ENCODE measurements at regions not wholly inside any gene's neighbourhood (a gene's known extent, or its start where the extent isn't known, plus 50 kb on each side); places are given as distances from the start of the nearest gene placed in this dataset.
A peak's percentile ranks its signal among the peaks of the same experiment; 100 is the strongest.
"Not testable (repeated sequence)": the region's sequence is repeated elsewhere in the genome, so short reads cannot be mapped to it uniquely, and the experiment has no call there.

DNA sequence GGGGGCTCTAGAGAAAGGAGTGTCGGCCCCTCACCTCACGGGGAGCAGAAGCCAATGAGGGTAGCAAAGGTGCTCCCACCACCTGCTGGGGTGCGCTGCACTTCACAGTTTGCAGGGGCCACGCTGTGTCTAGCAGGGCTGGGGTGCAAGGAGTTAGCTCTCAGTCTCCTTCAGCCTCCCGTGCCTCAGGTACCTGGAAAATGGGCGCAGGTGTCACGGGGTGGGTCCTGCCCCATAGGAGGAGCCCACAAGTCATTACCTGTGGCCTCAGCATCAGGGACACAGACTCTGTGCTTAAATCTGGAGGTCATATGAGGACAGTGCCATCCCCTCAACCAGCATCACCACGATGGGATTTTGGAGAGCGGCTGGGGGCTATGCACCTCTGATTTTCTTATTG is 326.7 kb downstream of the ADGRD1 start:
- Mint-ChIP-seq H3K36me3 (ENCODE audit: low read depth, unreplicated experiment) (peaks cover 9% of the 10 kb centered on the region), H3K27ac (ENCODE audit: unreplicated experiment) (no peak overlapping the region), H3K4me3 (ENCODE audit: unreplicated experiment) (no peak overlapping the region), H3K9me3 (ENCODE audit: unreplicated experiment) (no peaks in the 10 kb centered on the region), H3K27me3 (ENCODE audit: unreplicated experiment) (peaks cover 7% of the 10 kb centered on the region), H3K4me1 (ENCODE audit: unreplicated experiment) (peaks cover 4% of the 10 kb centered on the region)
- no peak for DNase-seq (ENCODE audit: low spot score)
- TF ChIP-seq, protein P1, sequence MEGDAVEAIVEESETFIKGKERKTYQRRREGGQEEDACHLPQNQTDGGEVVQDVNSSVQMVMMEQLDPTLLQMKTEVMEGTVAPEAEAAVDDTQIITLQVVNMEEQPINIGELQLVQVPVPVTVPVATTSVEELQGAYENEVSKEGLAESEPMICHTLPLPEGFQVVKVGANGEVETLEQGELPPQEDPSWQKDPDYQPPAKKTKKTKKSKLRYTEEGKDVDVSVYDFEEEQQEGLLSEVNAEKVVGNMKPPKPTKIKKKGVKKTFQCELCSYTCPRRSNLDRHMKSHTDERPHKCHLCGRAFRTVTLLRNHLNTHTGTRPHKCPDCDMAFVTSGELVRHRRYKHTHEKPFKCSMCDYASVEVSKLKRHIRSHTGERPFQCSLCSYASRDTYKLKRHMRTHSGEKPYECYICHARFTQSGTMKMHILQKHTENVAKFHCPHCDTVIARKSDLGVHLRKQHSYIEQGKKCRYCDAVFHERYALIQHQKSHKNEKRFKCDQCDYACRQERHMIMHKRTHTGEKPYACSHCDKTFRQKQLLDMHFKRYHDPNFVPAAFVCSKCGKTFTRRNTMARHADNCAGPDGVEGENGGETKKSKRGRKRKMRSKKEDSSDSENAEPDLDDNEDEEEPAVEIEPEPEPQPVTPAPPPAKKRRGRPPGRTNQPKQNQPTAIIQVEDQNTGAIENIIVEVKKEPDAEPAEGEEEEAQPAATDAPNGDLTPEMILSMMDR (IDR thresholded peaks at IDR 0.05; ENCODE audit: unreplicated experiment) = no peak

DNA sequence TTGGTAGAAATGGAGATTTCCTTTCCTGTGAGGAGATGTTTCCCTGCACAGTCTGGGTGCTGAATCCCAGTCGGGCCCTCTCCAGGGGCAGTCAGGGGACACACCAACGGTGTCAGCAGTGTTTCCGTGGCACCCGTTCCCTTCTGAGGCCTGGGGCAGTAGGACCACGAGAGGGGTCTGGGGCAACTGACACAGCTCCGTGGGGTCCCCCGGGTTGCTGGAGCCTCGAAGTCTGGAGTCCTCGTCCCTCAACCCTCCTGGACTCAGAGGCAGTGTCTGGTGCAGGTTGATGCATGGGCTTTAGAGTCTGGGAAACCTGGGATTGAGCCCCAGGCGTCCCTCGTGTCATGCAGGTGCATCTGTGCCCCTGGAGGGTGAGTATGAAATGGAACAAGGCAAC is 327.3 kb downstream of the ADGRD1 start:
- H3K36me3 Mint-ChIP-seq (ENCODE audit: low read depth, unreplicated experiment) = peaks cover 9% of the 10 kb centered on the region
- H3K27ac Mint-ChIP-seq (ENCODE audit: unreplicated experiment) = no peak overlapping the region
- no peaks in the 10 kb centered on the region for H3K9me3 Mint-ChIP-seq (ENCODE audit: unreplicated experiment)
- H3K4me1 Mint-ChIP-seq (ENCODE audit: unreplicated experiment) = peaks cover 3% of the 10 kb centered on the region
- TF ChIP-seq, protein P1 (IDR thresholded peaks at IDR 0.05; ENCODE audit: unreplicated experiment) = no peak
- no peak for DNase-seq (ENCODE audit: low spot score)
- no peak overlapping the region for H3K4me3 Mint-ChIP-seq (ENCODE audit: unreplicated experiment)
- peaks cover 8% of the 10 kb centered on the region for H3K27me3 Mint-ChIP-seq (ENCODE audit: unreplicated experiment)

DNA sequence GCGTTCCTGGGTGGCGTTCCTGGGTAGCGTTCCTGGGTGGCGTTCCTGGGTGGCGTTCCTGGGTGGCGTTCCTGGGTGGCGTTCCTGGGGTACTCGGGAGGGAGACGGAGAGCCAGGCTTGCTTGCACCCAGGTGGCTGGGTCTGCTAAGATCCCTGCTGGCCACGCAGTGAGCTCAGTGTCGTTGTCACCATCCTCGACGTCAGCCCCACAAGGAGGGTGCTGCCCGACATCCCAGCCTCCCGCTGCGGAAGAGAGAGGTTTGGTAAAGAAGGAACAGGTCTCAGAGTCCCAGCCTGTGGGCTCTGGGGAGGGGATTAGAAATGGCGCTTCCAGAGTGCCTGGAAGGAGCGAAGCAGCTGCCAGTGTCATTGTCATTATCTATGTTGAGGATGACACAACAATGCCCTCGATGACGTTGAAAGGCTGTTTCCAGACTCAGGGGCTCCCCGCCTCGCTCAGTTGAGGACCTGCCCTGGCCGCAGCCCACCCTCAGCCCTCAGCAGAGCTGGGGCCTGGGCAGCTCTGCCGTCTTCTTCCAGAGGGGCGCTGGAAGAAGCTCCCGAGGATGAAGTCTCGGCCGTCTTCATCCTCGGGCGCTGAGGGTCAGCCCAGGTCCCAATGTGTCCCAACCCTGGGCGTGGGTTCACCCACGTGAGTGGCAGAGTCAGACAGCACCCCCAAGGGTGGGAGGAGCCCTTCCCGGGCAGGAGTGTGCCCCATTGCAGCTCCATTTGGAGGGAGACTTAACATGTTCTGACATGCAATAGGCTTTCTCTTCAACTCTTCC is 328.8 kb downstream of the ADGRD1 start:
- Mint-ChIP-seq H3K36me3 (ENCODE audit: low read depth, unreplicated experiment) (peaks cover 9% of the 10 kb centered on the region), H3K27ac (ENCODE audit: unreplicated experiment) (no peak overlapping the region), H3K9me3 (ENCODE audit: unreplicated experiment) (no peaks in the 10 kb centered on the region), H3K4me3 (ENCODE audit: unreplicated experiment) (no peak overlapping the region), H3K4me1 (ENCODE audit: unreplicated experiment) (no peaks in the 10 kb centered on the region), H3K27me3 (ENCODE audit: unreplicated experiment) (peaks cover 10% of the 10 kb centered on the region)
- TF ChIP-seq, protein P1 (IDR thresholded peaks at IDR 0.05; ENCODE audit: unreplicated experiment) = no peak
- no peak for DNase-seq (ENCODE audit: low spot score)

DNA sequence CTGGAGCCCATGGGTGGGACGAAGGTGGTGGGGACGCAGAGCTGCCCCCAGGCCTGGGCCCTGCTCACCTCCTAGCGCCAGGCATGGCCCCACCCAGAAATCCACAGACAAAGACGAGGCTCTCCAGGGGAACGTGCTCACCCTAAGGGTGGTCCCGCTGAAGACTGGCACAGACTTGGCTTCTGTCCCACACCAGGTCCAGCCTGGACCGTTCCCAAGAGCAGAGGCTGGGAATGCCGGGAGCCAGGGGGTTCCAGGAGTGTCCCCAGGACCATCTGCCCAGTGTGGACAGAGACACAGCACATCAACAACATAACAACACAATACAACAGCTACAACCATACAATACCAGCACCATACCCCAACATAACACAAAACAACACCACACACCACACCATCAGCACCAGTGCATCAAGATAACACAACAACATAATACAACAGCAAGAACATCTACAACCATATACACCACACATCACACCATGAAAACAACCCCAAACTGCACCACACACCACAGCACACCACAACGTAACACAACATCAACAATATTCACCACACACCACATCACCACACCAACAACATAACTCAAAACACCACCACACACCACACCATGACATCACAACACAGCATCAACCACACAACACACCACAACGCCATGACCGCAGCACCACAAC is 329.6 kb downstream of the ADGRD1 start:
- Mint-ChIP-seq H3K27ac (ENCODE audit: unreplicated experiment) (peak overlapping the region; percentile 3), H3K36me3 (ENCODE audit: low read depth, unreplicated experiment) (peaks cover 9% of the 10 kb centered on the region)

DNA sequence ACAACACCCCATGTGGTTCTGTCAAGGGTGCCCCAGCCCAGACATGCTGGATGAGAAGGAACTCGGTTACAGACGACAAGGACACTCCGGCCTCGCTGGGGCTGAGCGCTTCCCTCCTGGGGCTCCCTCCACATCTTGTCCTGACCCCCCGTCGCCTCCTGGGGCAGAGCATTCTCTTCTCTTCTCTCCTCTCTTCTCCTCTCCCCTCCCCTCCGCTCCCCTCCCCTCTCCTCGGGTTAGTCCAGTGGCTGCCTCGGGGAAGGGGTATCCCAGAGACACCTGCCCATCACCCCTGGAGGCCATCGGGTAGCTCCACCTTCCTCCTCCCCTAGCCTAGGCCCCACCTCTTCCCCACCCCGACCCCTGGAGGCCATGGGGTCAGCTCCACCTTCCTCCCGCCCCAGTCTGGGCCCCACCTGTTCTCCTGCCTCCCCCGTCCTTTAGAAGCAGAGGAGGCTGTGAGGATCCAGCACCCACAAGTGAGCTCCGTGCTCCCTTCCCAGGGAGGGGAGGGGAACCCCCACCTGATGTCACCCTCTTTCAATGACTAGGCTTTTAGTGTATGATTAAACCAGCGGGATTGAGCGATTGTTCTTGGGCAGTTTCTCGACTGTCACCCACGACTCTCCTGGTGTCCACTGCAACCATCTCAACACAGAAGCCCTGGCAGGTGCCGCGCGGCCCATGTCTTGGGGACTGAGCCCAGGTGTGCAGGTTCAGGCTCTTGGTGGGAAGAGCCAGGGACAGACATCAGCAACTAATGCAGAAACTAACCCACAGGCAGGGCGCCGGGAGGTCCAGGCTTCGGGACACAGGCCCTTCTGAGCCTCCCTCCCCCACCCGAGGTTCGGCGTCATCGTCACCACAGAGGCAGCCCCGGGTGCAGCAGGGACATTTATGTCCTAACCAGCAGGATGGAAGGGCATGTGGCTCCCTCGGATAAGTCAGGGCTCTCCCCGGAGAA is 330.4 kb downstream of the ADGRD1 start:
- not testable (repeated sequence) for H3K27ac Mint-ChIP-seq (ENCODE audit: unreplicated experiment); H3K36me3 Mint-ChIP-seq (ENCODE audit: low read depth, unreplicated experiment); H3K9me3 Mint-ChIP-seq (ENCODE audit: unreplicated experiment); H3K4me3 Mint-ChIP-seq (ENCODE audit: unreplicated experiment); DNase-seq (ENCODE audit: low spot score); H3K4me1 Mint-ChIP-seq (ENCODE audit: unreplicated experiment)
- peaks cover 16% of the 10 kb centered on the region for H3K27me3 Mint-ChIP-seq (ENCODE audit: unreplicated experiment)

More for the DNA sequence above, 329.6 kb downstream of the ADGRD1 start:
- Mint-ChIP-seq H3K4me3 (ENCODE audit: unreplicated experiment) (no peak overlapping the region), H3K9me3 (ENCODE audit: unreplicated experiment) (no peaks in the 10 kb centered on the region), H3K27me3 (ENCODE audit: unreplicated experiment) (peaks cover 16% of the 10 kb centered on the region), H3K4me1 (ENCODE audit: unreplicated experiment) (no peaks in the 10 kb centered on the region)
- no peak for DNase-seq (ENCODE audit: low spot score)
- TF ChIP-seq, protein P1 (IDR thresholded peaks at IDR 0.05; ENCODE audit: unreplicated experiment) = no peak

DNA sequence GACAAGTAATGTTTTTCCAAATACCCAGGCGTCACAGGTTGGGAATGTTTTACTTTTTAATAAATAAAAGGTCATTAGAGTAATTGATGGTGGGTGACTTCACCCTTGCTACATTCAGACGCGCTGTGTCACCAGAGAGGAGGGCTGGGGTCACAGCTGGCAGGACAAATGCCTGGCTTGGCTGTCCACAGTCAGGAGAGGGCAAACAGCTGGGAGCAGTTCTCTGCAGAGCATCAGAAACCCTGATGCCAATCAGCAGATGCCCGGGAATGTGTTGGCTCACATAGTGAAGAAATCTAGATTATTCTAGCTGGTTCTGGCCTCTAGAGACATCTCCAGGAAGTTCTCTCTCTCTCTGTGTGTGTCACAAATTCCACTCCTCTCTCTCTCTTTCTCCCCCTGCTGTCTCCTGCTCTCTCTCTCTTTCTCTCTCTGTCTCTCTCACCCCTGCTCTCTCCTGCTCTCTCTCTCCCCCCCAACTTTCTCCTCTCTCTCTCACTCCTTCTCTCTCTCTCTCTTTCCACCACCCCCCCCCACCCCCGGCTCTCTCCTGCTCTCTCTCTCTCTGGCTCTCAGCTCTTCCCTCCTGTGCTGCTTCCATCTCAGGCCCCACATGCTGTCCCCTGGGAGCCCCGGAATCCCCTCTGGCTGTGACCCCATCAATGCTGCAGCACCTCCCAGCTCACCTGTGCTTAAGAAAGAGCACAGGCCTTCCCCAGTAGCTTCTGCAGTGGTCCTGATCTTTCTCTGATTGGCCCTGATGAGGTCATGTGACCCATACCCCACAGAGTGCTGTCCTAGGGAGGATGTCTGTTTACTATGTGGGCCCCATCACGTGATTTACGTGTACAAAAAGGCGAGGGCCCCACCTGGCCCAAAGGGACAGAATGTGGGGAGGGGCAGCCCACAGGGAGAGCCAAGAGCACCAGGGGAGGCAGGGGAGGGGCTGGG is 331.5 kb downstream of the ADGRD1 start:
- H3K4me3 Mint-ChIP-seq (ENCODE audit: unreplicated experiment); DNase-seq (ENCODE audit: low spot score); H3K36me3 Mint-ChIP-seq (ENCODE audit: low read depth, unreplicated experiment); H3K9me3 Mint-ChIP-seq (ENCODE audit: unreplicated experiment); H3K27ac Mint-ChIP-seq (ENCODE audit: unreplicated experiment); H3K4me1 Mint-ChIP-seq (ENCODE audit: unreplicated experiment): not testable (repeated sequence)
- peaks cover 15% of the 10 kb centered on the region for H3K27me3 Mint-ChIP-seq (ENCODE audit: unreplicated experiment)

DNA sequence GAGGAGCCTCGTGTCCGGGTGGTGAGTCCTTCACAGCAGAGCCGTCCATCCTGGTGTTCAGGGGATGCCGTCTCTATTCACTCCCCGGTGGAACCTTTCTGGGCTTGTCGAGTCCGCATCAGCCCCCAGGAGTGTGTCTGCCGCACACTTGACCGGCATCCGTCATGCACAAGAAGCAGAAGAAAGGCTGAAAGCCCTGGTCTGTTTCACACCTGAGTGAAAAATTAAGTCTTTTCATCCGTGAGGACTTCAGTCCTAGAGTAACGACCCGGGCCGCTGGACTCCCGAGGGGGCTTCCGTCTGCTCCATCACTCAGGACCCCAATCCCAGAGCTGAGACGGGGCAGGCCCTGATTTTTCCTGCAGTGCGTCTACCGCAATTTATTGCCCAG is 332.2 kb downstream of the ADGRD1 start:
- not testable (repeated sequence) for H3K27ac Mint-ChIP-seq (ENCODE audit: unreplicated experiment); H3K4me1 Mint-ChIP-seq (ENCODE audit: unreplicated experiment); DNase-seq (ENCODE audit: low spot score); H3K9me3 Mint-ChIP-seq (ENCODE audit: unreplicated experiment); H3K36me3 Mint-ChIP-seq (ENCODE audit: low read depth, unreplicated experiment); H3K4me3 Mint-ChIP-seq (ENCODE audit: unreplicated experiment)
- H3K27me3 Mint-ChIP-seq (ENCODE audit: unreplicated experiment) = peaks cover 18% of the 10 kb centered on the region
